Spleen (tissue), 7 donors: ENCODE measurements at regions not wholly inside any gene's neighbourhood (a gene's known extent, or its start where the extent isn't known, plus 50 kb on each side); places are given as distances from the start of the nearest gene placed in this dataset.

ENCODE experiments used
- CTCF ChIP-seq, 11 experiments: fragments of 200-600 bp in 7 of 11; fragments of 450-650 bp in 4 of 11; sonication (generic) in 4 of 11; IDR thresholded peaks in 8 of 11; conservative IDR thresholded peaks in 3 of 11; 1 replicate in 7 of 11; 2 replicates in 4 of 11; pipeline versions ENCODE4 v1.4.0 to v1.8.0; 2016 to 2021; ENCODE audit warnings: antibody characterized with exemption in 11 of 11, inconsistent platforms in 4 of 11, mild to moderate bottlenecking in 1 of 11
- POLR2AphosphoS5 ChIP-seq, 3 donors: sonication (generic); formaldehyde crosslinking; IDR thresholded peaks; one replicate each; pipeline ENCODE4 v1.5.1; 2017; ENCODE audit warnings: antibody characterized with exemption in 3 of 3
- donor health status: DM: no; HTN: no; CAD: no; lungs with moderate emphysema.
- donor health status: DM: no; HTN: no; CAD: no.
- donor health status: DM: no; HTN: no; CAD: no.

GRCh38 chr13:106794117-106794516 is 226.2 kb upstream of the ARGLU1 start:
- TF ChIP-seq CTCF (IDR thresholded peaks at IDR 0.05 in 8 of 11, conservative IDR thresholded peaks at IDR 0.05 in 3 of 11) = no peak
- no peak for TF ChIP-seq POLR2AphosphoS5 (IDR thresholded peaks at IDR 0.05)
